ENCODE measurements at regions not wholly inside any gene's neighbourhood (a gene's known extent, or its start where the extent isn't known, plus 50 kb on each side); places are given as distances from the start of the nearest gene placed in this dataset.
"Not testable (repeated sequence)": the region's sequence is repeated elsewhere in the genome, so short reads cannot be mapped to it uniquely, and the experiment has no call there.

- no peak for DNase-seq
Observed at GRCh38 chr3:66812741-66813140, 185.4 kb upstream of the KBTBD8 start.

- DNase-seq = peak; percentile 26
Observed at GRCh38 chr3:66816090-66816761, 181.9 kb upstream of the KBTBD8 start.

- no peak for DNase-seq
Observed at GRCh38 chr3:66817951-66818557, 180.1 kb upstream of the KBTBD8 start.

GRCh38 chr3:66819993-66820501 lies 178.1 kb upstream of the KBTBD8 start:
- no peak for DNase-seq

- DNase-seq = peak; percentile 5
Observed at GRCh38 chr3:66822186-66823008, 175.7 kb upstream of the KBTBD8 start.

- DNase-seq = no peak
Observed at GRCh38 chr3:66823009-66823397, 175.1 kb upstream of the KBTBD8 start.

GRCh38 chr3:66823532-66823931 lies 174.6 kb upstream of the KBTBD8 start:
- DNase-seq = no peak

- no peak for DNase-seq
Observed at GRCh38 chr3:66825375-66825774, 172.7 kb upstream of the KBTBD8 start.

GRCh38 chr3:66827726-66828125 lies 170.4 kb upstream of the KBTBD8 start:
- DNase-seq = no peak

GRCh38 chr3:66828303-66828702 lies 169.8 kb upstream of the KBTBD8 start:
- DNase-seq = no peak

GRCh38 chr3:66830301-66830700 lies 167.8 kb upstream of the KBTBD8 start:
- DNase-seq = no peak

- DNase-seq = no peak
Observed at GRCh38 chr3:66831931-66832330, 166.2 kb upstream of the KBTBD8 start.

GRCh38 chr3:66836363-66837152 lies 161.5 kb upstream of the KBTBD8 start:
- no peak for DNase-seq

GRCh38 chr3:66838704-66839103 lies 159.4 kb upstream of the KBTBD8 start:
- DNase-seq = no peak

GRCh38 chr3:66839508-66839907 lies 158.6 kb upstream of the KBTBD8 start:
- no peak for DNase-seq

- not testable (repeated sequence) for DNase-seq
Observed at GRCh38 chr3:66842761-66843464, 155.2 kb upstream of the KBTBD8 start.

GRCh38 chr3:66851894-66852613 lies 146.1 kb upstream of the KBTBD8 start:
- no peak for DNase-seq

GRCh38 chr3:66854601-66855151 lies 143.4 kb upstream of the KBTBD8 start:
- no peak for DNase-seq

GRCh38 chr3:66856533-66856932 lies 141.6 kb upstream of the KBTBD8 start:
- no peak for DNase-seq

GRCh38 chr3:66858656-66859381 lies 139.3 kb upstream of the KBTBD8 start:
- no peak for DNase-seq

- DNase-seq = no peak
Observed at GRCh38 chr3:66860771-66861170, 137.3 kb upstream of the KBTBD8 start.

All from NCI-H2029 (cell line).